ENCODE measurements at regions not wholly inside any gene's neighbourhood (a gene's known extent, or its start where the extent isn't known, plus 50 kb on each side); places are given as distances from the start of the nearest gene placed in this dataset.

DNA sequence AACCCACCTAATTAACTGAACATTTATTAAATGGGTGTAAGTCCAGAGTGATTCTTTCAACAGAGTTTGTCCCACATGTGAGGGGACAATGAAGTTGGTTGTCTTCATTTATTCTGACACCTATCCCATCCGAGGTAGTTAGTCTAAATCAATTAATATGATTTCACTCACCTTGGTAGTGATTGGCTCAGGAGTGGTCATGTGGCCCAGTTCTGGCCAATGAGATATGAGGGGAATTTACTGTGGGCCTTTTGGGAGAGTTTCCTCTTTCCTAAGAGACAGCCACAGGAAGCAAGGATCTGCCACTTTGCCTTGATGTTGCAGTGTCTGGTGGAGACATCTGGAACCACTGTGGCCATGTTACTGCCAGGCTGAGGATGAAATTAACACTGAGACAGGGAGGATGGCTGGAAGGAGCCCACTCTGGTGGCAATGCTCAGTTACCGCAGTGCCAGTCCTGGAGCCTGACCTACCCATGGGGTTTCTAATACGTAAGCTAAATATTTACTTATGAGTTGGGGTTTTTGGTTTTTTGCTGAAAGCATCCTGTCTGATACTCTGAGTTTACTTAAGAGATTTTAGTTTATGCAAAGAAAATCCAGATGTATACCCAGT is 118.6 kb downstream of the FGF18 start:
- TF ChIP-seq, protein P1, sequence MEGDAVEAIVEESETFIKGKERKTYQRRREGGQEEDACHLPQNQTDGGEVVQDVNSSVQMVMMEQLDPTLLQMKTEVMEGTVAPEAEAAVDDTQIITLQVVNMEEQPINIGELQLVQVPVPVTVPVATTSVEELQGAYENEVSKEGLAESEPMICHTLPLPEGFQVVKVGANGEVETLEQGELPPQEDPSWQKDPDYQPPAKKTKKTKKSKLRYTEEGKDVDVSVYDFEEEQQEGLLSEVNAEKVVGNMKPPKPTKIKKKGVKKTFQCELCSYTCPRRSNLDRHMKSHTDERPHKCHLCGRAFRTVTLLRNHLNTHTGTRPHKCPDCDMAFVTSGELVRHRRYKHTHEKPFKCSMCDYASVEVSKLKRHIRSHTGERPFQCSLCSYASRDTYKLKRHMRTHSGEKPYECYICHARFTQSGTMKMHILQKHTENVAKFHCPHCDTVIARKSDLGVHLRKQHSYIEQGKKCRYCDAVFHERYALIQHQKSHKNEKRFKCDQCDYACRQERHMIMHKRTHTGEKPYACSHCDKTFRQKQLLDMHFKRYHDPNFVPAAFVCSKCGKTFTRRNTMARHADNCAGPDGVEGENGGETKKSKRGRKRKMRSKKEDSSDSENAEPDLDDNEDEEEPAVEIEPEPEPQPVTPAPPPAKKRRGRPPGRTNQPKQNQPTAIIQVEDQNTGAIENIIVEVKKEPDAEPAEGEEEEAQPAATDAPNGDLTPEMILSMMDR (conservative IDR thresholded peaks at IDR 0.05 in 1 of 2, IDR thresholded peaks at IDR 0.05 in 1 of 2; ENCODE audit: low read depth in 1 of 2, low read length in 2 of 2) = no peak
- TF ChIP-seq EZH2 (IDR thresholded peaks at IDR 0.05; ENCODE audit: low read length, missing control alignments) = no peak

Measured in fibroblast of lung (primary cell).